KMS-11 (cell line): ENCODE measurements at regions not wholly inside any gene's neighbourhood (a gene's known extent, or its start where the extent isn't known, plus 50 kb on each side); places are given as distances from the start of the nearest gene placed in this dataset.

ENCODE experiments used
- H2AFZ ChIP-seq: fragments of 200-600 bp; sonication (generic); 2 replicates; pipeline ENCODE4 v1.6.1; 2016; ENCODE audit warnings: antibody characterized with exemption, mixed run types, low read depth
- H3K27ac ChIP-seq: fragments of 200-600 bp; sonication (generic); 2 replicates; pipeline ENCODE4 v1.6.1; 2016; ENCODE audit warnings: mild to moderate bottlenecking, mixed run types
- H3K27me3 ChIP-seq: fragments of 200-600 bp; sonication (generic); 2 replicates; pipeline ENCODE4 v1.6.1; 2017; ENCODE audit warnings: mild to moderate bottlenecking, low read depth, mixed run types, moderate library complexity; ENCODE audit not compliant: insufficient read depth
- H3K36me3 ChIP-seq: fragments of 200-600 bp; sonication (generic); 2 replicates; pipeline ENCODE4 v1.6.1; 2017; ENCODE audit warnings: mild to moderate bottlenecking, mixed run types; ENCODE audit not compliant: insufficient read depth
- H3K4me1 ChIP-seq: fragments of 200-600 bp; sonication (generic); 2 replicates; pipeline ENCODE4 v1.6.1; 2016; ENCODE audit warnings: mild to moderate bottlenecking, low read depth, mixed run types; ENCODE audit not compliant: poor library complexity, severe bottlenecking
- H3K4me2 ChIP-seq: fragments of 200-600 bp; sonication (generic); 2 replicates; pipeline ENCODE4 v1.7.0; 2016; ENCODE audit warnings: mild to moderate bottlenecking, mixed run types
- H3K4me3 ChIP-seq: fragments of 200-600 bp; sonication (generic); IDR thresholded peaks from 2 replicates; pipeline ENCODE4 v1.6.1; 2017; ENCODE audit warnings: low read depth, low read length, mixed read lengths; ENCODE audit not compliant: insufficient read depth
- H3K79me2 ChIP-seq: fragments of 200-600 bp; sonication (generic); 2 replicates; pipeline ENCODE4 v1.6.1; 2016; ENCODE audit warnings: low read depth, mixed run types; ENCODE audit not compliant: insufficient read depth
- H3K9ac ChIP-seq: fragments of 200-600 bp; sonication (generic); 2 replicates; pipeline ENCODE4 v1.6.1; 2016; ENCODE audit warnings: mild to moderate bottlenecking, mixed run types
- H4K20me1 ChIP-seq: fragments of 200-600 bp; sonication (generic); 2 replicates; pipeline ENCODE4 v1.6.1; 2016; ENCODE audit warnings: mild to moderate bottlenecking, mixed run types; ENCODE audit not compliant: insufficient read depth
- TF ChIP-seq, protein P1 (sequence below): fragments of 200-600 bp; sonication (generic); conservative IDR thresholded peaks from 2 replicates; pipeline ENCODE4 v1.6.1; 2017; ENCODE audit warnings: low read depth, mild to moderate bottlenecking, antibody characterized with exemption, low read length, moderate library complexity, mixed read lengths

DNA sequence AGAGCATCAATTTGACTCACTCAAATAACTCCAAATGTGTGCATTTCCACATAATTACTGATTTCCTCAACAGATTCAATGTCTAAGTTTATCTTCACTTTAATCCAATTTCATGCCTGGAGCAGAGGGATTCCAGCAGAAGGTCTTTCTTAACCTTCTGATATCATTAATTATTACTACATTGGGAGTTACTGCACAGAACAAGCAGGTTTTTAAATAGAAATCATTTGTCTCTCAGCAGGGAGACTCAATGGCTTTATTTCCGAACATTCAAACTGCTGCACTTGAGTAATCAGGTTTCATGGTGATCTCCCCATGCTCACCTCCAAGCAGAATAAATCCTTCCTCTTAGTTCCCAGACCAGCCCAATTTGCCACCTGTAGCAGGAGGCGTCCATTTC lies 264.8 kb upstream of the IGF1R start:
- H3K4me1 ChIP-seq = no peaks in the 10 kb centered on the region
- H4K20me1 ChIP-seq = no peaks in the 10 kb centered on the region
- no peak overlapping the region for H2AFZ ChIP-seq
- no peaks in the 10 kb centered on the region for H3K79me2 ChIP-seq
- no peaks in the 10 kb centered on the region for H3K27me3 ChIP-seq
- H3K9ac ChIP-seq = no peak overlapping the region
- H3K4me3 ChIP-seq = no peak overlapping the region
- TF ChIP-seq, protein P1, sequence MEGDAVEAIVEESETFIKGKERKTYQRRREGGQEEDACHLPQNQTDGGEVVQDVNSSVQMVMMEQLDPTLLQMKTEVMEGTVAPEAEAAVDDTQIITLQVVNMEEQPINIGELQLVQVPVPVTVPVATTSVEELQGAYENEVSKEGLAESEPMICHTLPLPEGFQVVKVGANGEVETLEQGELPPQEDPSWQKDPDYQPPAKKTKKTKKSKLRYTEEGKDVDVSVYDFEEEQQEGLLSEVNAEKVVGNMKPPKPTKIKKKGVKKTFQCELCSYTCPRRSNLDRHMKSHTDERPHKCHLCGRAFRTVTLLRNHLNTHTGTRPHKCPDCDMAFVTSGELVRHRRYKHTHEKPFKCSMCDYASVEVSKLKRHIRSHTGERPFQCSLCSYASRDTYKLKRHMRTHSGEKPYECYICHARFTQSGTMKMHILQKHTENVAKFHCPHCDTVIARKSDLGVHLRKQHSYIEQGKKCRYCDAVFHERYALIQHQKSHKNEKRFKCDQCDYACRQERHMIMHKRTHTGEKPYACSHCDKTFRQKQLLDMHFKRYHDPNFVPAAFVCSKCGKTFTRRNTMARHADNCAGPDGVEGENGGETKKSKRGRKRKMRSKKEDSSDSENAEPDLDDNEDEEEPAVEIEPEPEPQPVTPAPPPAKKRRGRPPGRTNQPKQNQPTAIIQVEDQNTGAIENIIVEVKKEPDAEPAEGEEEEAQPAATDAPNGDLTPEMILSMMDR = no peak
- no peak overlapping the region for H3K4me2 ChIP-seq
- no peaks in the 10 kb centered on the region for H3K36me3 ChIP-seq
- H3K27ac ChIP-seq = no peak overlapping the region

DNA sequence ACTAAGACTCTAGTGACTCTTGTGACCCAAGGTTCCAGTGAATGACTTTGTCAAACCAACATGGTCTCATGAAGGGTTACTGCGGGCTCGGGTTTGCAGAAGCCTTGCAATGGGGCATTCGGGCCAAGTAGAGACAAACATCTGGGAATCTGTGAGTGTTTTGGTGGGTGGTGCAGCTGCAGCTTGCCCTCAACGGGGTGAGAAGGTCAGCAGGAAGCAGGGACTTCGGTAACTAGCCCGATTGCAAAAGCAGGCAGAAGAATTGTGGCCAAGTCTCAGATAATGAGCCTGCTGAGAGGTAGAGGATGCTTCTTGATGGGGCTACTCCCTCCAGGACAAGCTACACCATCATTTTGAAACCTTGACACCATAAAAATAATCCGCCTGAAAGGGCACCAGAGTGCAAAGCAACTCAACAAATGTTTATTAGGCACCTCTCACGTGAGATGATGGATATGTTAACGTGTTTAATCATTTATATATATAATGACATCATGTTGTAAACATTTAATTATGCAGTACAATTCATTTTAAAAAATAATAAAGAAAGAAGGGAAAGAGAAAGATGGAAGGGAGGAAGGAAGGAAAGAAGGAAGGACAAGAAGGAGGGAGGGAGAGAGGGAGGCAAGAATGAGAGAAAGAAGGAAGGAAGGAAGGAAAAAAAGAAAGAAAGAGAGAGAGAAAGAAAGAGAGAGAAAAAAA lies 263.9 kb upstream of the IGF1R start:
- no peak overlapping the region for H3K4me2 ChIP-seq
- H3K36me3 ChIP-seq = no peaks in the 10 kb centered on the region

DNA sequence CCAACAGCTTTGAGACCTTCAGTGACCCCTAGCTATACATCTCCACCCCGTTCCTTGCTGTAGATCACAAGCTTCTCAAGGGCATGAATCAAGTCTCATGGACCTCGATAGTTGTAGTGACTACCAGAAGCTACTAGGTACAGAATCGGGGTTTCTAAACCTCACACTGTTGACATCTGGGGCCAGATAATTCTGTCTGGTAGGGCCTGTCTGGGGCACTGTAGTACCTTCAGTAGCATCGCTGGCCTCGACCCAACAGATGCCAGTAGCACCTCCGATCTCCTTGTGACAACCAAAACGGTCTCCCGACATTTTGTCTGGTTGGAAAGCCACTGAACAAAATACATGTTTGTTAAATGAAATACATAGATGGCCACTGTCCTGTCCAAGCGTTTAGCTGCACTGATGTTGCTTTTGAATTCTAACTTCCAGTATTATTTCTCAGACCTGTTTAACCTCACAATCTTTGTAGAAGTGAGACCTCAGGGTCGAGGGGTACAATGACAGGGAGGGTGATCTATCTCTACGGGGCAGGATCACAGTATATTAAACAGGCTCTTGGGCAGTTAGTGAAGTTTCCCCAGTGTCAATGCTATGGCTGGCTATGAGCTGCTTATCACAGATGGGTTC lies 262.5 kb upstream of the IGF1R start:
- no peaks in the 10 kb centered on the region for H3K36me3 ChIP-seq
- no peak overlapping the region for H3K9ac ChIP-seq
- TF ChIP-seq, protein P1 = no peak
- no peaks in the 10 kb centered on the region for H3K27me3 ChIP-seq
- H3K4me3 ChIP-seq = no peak overlapping the region
- H3K4me2 ChIP-seq = no peak overlapping the region
- no peaks in the 10 kb centered on the region for H4K20me1 ChIP-seq
- H3K27ac ChIP-seq = no peak overlapping the region
- no peaks in the 10 kb centered on the region for H3K79me2 ChIP-seq
- H3K4me1 ChIP-seq = no peaks in the 10 kb centered on the region
- H2AFZ ChIP-seq = no peak overlapping the region

More for the DNA sequence above, 263.9 kb upstream of the IGF1R start:
- Histone ChIP-seq H3K4me3 (no peak overlapping the region), H3K79me2 (no peaks in the 10 kb centered on the region), H2AFZ (no peak overlapping the region), H3K27ac (no peak overlapping the region), H3K4me1 (no peaks in the 10 kb centered on the region), H4K20me1 (no peaks in the 10 kb centered on the region), H3K27me3 (no peaks in the 10 kb centered on the region), H3K9ac (no peak overlapping the region)
- TF ChIP-seq, protein P1 = no peak

DNA sequence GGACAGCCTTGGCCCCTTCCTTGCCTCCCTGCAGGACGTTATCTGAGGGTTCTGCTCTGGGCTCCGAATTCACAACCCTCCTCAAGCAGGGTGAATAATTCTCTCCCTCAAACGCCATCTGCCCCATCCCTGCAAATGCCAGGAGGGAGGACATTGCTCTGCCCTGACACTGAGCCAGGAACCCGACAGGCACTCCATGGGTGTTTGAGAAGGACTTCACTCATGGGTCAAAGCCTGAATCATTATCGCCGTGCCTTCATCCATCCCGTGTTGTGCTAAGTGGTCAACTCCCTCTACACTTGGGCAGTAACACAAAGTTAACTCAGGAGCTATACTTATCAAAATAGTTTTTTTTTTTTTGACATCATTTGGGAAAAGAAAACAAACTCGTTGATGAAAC lies 261.8 kb upstream of the IGF1R start:
- Histone ChIP-seq H3K36me3 (no peaks in the 10 kb centered on the region), H3K4me2 (no peak overlapping the region), H3K9ac (no peak overlapping the region), H3K27me3 (no peaks in the 10 kb centered on the region), H4K20me1 (no peaks in the 10 kb centered on the region), H3K4me1 (no peaks in the 10 kb centered on the region), H3K27ac (no peak overlapping the region), H3K4me3 (no peak overlapping the region), H2AFZ (no peak overlapping the region), H3K79me2 (no peaks in the 10 kb centered on the region)
- TF ChIP-seq, protein P1 = no peak
